ENCODE measurements at regions not wholly inside any gene's neighbourhood (a gene's known extent, or its start where the extent isn't known, plus 50 kb on each side); places are given as distances from the start of the nearest gene placed in this dataset.

DNA sequence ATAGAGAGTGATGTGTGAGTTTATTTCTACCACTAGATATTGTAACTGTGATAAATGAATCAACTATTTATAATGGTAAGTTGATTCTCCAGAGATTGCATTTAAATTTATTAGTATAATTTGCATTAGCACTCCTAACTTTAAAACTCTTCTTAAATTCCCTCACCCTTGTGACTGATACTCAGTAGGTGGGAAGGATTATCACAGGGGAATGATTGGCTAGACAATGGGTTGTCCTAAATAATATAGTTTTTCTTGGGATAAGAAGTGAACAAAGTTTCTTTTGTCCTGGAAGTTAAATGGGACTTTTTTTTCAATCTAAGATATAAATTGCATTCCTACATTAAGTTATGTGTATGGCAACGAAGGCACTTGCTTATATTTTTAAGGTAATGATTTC, 169.2 kb upstream of the PITX2 start:
- Mint-ChIP-seq H3K4me1 (peaks cover 22% of the 10 kb centered on the region), H3K27me3 (ENCODE audit: low read depth, poor library complexity) (no peaks in the 10 kb centered on the region), H3K4me3 (no peak overlapping the region), H3K27ac (no peak overlapping the region), H3K36me3 (ENCODE audit: low read depth) (no peaks in the 10 kb centered on the region), H3K9me3 (no peaks in the 10 kb centered on the region)
- no peak for TF ChIP-seq CTCF (IDR thresholded peaks at IDR 0.05)
- no peak for DNase-seq

DNA sequence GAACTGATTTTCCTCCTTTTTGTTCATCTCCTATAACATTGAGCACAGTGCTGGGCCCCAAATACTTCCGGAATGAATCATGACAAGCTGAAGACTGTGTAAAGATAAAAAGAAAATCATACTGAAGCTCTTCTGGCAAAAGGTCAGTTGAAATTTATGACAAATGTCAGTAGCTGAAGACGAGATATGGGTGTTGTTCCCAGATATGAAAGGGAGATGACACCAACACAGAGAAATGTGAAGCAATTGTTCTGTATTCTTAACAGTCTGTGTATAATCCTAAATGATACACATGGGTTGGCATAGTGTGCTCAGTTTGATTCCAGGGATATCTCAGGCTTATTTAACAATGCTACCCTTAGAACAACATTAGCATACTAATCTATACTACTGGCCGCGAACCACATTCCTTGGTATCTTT, 170.5 kb upstream of the PITX2 start:
- H3K4me1 Mint-ChIP-seq, result peaks cover 22% of the 10 kb centered on the region
- no peaks in the 10 kb centered on the region for H3K36me3 Mint-ChIP-seq (ENCODE audit: low read depth)
- DNase-seq, result no peak
- H3K27me3 Mint-ChIP-seq (ENCODE audit: low read depth, poor library complexity), result peaks cover 3% of the 10 kb centered on the region
- no peak overlapping the region for H3K4me3 Mint-ChIP-seq
- no peaks in the 10 kb centered on the region for H3K9me3 Mint-ChIP-seq
- H3K27ac Mint-ChIP-seq, result no peak overlapping the region
- no peak for TF ChIP-seq CTCF (IDR thresholded peaks at IDR 0.05)

- Mint-ChIP-seq H3K36me3 (ENCODE audit: low read depth) (no peaks in the 10 kb centered on the region), H3K4me3 (no peak overlapping the region), H3K4me1 (peaks cover 28% of the 10 kb centered on the region), H3K9me3 (no peaks in the 10 kb centered on the region), H3K27ac (no peak overlapping the region), H3K27me3 (ENCODE audit: low read depth, poor library complexity) (peaks cover 7% of the 10 kb centered on the region)
- DNase-seq, result peak; percentile 6
- no peak for TF ChIP-seq CTCF (IDR thresholded peaks at IDR 0.05)
Measured at GRCh38 chr4:110793890-110794554, 171.1 kb upstream of the PITX2 start.

DNA sequence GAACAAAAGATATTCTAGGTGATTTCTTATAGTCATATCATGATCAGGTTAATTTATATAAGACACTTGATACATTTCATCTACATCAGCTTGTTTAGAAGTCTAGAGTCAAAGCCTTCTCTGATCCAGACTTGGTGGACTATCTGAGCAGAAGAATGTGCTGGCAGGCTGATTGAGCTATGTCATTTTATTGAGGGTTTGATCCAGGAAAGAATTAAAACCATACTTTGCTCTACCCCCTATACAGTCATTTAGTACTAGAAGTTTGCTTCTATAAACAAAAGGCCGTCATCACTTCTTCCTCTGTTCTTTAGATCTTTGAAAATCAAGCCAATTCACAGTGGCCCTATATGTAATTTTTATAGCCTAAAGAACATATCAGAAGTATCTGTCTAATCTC, 173.1 kb upstream of the PITX2 start:
- Mint-ChIP-seq H3K27ac (no peak overlapping the region), H3K36me3 (ENCODE audit: low read depth) (no peaks in the 10 kb centered on the region), H3K9me3 (no peaks in the 10 kb centered on the region), H3K4me3 (no peak overlapping the region), H3K4me1 (peaks cover 31% of the 10 kb centered on the region), H3K27me3 (ENCODE audit: low read depth, poor library complexity) (peaks cover 10% of the 10 kb centered on the region)
- no peak for DNase-seq
- TF ChIP-seq CTCF (IDR thresholded peaks at IDR 0.05), result no peak

GRCh38 chr4:110797486-110797885, 174.6 kb upstream of the PITX2 start:
- TF ChIP-seq CTCF (IDR thresholded peaks at IDR 0.05), result no peak
- H3K27ac Mint-ChIP-seq, result no peak overlapping the region
- H3K27me3 Mint-ChIP-seq (ENCODE audit: low read depth, poor library complexity), result peaks cover 11% of the 10 kb centered on the region
- DNase-seq, result no peak
- H3K36me3 Mint-ChIP-seq (ENCODE audit: low read depth), result no peaks in the 10 kb centered on the region
- peaks cover 28% of the 10 kb centered on the region for H3K4me1 Mint-ChIP-seq
- no peak overlapping the region for H3K4me3 Mint-ChIP-seq
- no peaks in the 10 kb centered on the region for H3K9me3 Mint-ChIP-seq

DNA sequence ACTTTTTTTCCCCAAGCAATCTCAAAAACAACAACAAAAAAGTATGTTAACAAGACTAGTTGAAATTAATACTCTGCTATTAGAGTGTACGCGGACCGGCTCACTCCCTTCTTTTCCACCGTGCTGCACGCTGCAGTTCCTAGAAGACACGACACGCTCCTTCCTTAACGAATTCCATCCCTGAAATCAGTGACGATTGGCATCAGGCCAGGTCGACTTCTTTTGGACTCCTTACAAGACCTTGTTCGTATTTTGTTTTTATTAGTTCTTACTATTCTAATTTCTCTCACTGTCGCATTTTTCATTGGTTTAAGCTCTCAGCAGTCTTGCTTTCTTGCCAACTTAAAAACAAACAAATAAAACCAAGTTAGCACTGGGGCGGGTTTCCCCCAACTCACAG, 175.8 kb upstream of the PITX2 start:
- peaks cover 14% of the 10 kb centered on the region for H3K27me3 Mint-ChIP-seq (ENCODE audit: low read depth, poor library complexity)
- H3K27ac Mint-ChIP-seq, result no peak overlapping the region
- H3K4me1 Mint-ChIP-seq, result peaks cover 17% of the 10 kb centered on the region
- no peak overlapping the region for H3K4me3 Mint-ChIP-seq
- DNase-seq, result no peak
- H3K36me3 Mint-ChIP-seq (ENCODE audit: low read depth), result no peaks in the 10 kb centered on the region
- no peaks in the 10 kb centered on the region for H3K9me3 Mint-ChIP-seq
- TF ChIP-seq CTCF (IDR thresholded peaks at IDR 0.05), result no peak

Data from nephron progenitor cell (in vitro differentiated cells).